ENCODE measurements at regions not wholly inside any gene's neighbourhood (a gene's known extent, or its start where the extent isn't known, plus 50 kb on each side); places are given as distances from the start of the nearest gene placed in this dataset.

DNA sequence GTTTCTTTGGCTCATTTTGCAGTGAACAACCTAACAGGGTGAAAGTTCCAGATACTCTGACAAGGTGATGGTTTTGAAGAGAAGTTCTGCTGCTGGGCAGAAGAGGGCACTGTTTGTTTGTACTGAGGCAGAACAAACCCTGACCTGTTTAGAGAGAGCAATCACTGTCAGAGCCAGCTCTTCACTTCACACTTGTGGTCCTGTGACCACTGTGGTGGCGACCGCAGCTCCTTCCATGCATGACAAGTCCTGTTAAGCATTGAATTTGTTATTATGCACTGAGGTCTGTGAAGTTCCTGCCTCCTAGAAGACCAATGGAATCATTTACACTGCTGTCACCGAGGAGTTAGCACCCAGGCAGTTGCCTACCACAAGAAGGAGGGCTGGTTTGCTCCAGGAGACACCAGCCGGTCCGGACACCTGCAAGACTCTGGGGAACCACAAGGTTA, 86.6 kb downstream of the ZNF330 start:
- TF ChIP-seq, protein P1, sequence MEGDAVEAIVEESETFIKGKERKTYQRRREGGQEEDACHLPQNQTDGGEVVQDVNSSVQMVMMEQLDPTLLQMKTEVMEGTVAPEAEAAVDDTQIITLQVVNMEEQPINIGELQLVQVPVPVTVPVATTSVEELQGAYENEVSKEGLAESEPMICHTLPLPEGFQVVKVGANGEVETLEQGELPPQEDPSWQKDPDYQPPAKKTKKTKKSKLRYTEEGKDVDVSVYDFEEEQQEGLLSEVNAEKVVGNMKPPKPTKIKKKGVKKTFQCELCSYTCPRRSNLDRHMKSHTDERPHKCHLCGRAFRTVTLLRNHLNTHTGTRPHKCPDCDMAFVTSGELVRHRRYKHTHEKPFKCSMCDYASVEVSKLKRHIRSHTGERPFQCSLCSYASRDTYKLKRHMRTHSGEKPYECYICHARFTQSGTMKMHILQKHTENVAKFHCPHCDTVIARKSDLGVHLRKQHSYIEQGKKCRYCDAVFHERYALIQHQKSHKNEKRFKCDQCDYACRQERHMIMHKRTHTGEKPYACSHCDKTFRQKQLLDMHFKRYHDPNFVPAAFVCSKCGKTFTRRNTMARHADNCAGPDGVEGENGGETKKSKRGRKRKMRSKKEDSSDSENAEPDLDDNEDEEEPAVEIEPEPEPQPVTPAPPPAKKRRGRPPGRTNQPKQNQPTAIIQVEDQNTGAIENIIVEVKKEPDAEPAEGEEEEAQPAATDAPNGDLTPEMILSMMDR (conservative IDR thresholded peaks at IDR 0.05; ENCODE audit: low read length) = peak; percentile 71
- TF ChIP-seq EZH2phosphoT487 (IDR thresholded peaks at IDR 0.05; ENCODE audit: borderline replicate concordance) = no peak

All from Loucy (cell line).